Left lobe of liver (tissue), 2 donors: ENCODE measurements at regions not wholly inside any gene's neighbourhood (a gene's known extent, or its start where the extent isn't known, plus 50 kb on each side); places are given as distances from the start of the nearest gene placed in this dataset.
"Not testable (repeated sequence)": the region's sequence is repeated elsewhere in the genome, so short reads cannot be mapped to it uniquely, and the experiment has no call there.

Experiments
- ATAC-seq: fragments of 200-7000 bp; cut with Tn5 transposase; one replicate; pipeline ENCODE4 v1.9.1; 2020; ENCODE audit warnings: mild to moderate bottlenecking, moderate library complexity
- DNase-seq: peaks from one replicate; pipeline ENCODE4 v3.0.0-alpha.2; 2020; ENCODE audit warnings: low spot score
- donor health status: DM: no; HTN: no; CAD: no; lungs with moderate emphysema.
- donor health status: DM: no; HTN: yes; CAD: no.

DNA sequence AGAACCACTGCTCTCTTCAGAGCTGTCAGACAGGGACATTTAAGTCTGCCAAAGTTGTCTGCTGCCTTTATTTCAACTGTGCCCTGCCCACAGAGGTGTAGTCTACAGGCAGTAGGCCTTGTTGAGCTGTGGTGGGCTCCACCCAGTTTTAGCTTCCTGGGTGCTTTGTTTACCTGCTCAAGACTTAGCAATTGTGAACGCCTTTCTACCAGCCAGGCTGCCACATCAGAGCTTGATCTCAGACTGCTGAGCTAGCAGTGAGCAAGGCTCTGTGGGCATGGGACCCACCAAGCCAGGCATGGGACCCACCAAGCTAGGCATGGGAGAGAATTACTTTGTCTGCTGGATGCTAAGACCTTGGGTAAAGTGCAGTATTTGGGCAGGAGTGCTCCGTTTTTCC lies 351.8 kb downstream of the CDY1 start:
- not testable (repeated sequence) for ATAC-seq

DNA sequence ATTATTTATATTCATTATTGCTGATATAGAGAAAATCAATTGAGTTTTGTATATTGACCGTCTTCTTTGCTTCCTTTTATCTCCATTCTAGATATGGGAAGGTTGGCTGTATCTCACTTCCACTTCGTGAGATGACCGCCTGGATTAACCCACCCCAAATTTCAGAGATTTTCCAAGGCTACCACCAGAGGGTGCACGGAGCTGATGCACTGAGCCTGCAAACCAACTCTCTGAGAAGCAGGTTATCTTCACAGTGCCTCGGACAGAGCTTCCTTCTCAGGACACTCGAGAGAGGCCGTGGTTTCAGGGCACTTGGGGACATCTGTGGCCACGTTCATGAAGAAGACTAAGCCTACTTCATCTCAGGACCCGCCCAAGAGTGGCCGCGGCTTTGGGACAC lies 365.8 kb downstream of the CDY1 start:
- not testable (repeated sequence) for DNase-seq
- peak; percentile 55 for ATAC-seq

More for the DNA sequence above, 351.8 kb downstream of the CDY1 start:
- DNase-seq, result not testable (repeated sequence)

- not testable (repeated sequence) for ATAC-seq, DNase-seq
Observed at GRCh38 chrY:25999848-26000247, 377.9 kb downstream of the CDY1 start.

GRCh38 chrY:26047365-26047764 lies 425.4 kb downstream of the CDY1 start:
- ATAC-seq, DNase-seq: not testable (repeated sequence)

GRCh38 chrY:26057949-26058348 lies 436.0 kb downstream of the CDY1 start:
- DNase-seq, ATAC-seq: not testable (repeated sequence)

DNA sequence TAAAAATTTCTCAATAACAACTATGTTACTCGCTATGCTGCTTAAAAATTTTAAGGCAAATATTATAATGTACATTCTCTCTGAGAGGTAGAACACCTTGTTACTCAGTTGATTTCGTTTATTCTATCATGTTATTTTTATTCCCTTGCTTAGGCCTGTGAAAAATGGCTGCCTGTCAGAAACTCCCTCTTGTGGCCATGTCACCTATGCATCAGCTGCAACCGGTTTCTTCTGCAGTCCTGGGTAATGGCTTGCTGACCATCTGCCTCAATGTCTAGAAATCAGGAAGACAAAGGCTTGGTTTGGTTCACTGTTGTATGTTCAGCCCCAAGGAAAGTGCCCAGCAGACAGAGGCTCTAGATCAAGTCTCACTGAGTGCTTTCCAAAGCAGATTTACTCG lies 437.3 kb downstream of the CDY1 start:
- peak; percentile 49 for ATAC-seq
- not testable (repeated sequence) for DNase-seq

DNA sequence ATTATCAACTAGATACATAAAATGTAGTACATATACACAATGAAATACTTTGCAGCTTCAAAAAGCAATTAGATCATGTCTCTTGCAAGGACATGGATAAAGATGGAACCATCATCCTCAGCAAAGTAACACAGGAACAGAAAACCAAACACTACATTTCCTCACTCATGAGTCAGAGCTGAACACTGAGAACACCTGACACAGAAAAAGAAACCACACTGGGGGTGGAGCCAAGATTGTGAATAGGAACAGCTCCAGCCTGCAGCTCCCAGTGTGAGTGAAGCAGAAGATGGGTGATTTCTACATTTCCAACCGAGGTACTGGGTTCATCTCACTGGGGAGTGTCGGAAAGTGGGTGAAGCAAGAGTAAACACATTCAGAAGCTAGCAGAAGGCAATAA lies 451.2 kb downstream of the CDY1 start:
- ATAC-seq, DNase-seq: not testable (repeated sequence)

- not testable (repeated sequence) for DNase-seq, ATAC-seq
Observed at GRCh38 chrY:26079433-26079832, 457.5 kb downstream of the CDY1 start.

DNA sequence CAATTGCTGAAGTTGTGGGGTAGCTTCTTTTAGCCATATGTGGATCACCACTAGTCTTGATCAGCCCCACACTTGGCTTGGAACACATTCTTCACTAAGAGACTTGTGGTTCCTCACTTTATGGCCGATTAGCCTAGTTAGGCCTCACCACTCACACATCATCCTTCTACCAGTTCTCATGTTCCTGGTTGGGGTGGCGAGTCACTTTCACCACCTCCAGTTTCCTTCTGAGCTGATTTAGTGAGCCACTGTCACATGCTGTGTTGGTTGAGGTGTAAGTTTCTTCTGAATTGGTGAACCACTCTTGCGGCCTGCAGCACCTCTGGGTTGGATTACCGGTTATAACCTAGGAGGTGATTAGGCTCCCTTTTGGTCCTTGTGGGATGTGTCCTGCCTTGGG lies 459.3 kb downstream of the CDY1 start:
- not testable (repeated sequence) for DNase-seq, ATAC-seq

- ATAC-seq, result not testable (repeated sequence)
Observed at GRCh38 chrY:26087153-26087552, 465.2 kb downstream of the CDY1 start.

More at GRCh38 chrY:26087153-26087552, 465.2 kb downstream of the CDY1 start:
- DNase-seq, result not testable (repeated sequence)
